ENCODE measurements at regions not wholly inside any gene's neighbourhood (a gene's known extent, or its start where the extent isn't known, plus 50 kb on each side); places are given as distances from the start of the nearest gene placed in this dataset.

DNA sequence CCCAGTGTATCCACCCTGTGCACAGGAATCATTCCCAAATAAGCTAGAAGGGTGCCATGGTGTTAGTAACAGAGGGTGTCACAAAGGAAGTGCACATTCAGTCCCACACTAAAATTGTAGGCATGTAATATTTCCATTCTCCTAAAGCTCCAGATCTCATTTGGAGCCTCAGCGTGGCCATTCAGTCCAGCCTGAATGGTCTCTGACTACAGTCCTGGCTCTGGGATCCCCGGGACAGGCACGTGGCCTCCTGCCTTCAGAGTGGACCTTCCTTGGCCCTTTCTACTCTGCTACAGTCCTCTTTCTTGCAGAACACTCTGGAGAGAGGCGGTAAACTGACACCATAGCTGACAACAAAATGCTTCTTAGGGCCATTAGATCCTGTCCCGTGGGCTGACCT, 243.9 kb downstream of the IRX2 start:
- TF ChIP-seq, protein P1, sequence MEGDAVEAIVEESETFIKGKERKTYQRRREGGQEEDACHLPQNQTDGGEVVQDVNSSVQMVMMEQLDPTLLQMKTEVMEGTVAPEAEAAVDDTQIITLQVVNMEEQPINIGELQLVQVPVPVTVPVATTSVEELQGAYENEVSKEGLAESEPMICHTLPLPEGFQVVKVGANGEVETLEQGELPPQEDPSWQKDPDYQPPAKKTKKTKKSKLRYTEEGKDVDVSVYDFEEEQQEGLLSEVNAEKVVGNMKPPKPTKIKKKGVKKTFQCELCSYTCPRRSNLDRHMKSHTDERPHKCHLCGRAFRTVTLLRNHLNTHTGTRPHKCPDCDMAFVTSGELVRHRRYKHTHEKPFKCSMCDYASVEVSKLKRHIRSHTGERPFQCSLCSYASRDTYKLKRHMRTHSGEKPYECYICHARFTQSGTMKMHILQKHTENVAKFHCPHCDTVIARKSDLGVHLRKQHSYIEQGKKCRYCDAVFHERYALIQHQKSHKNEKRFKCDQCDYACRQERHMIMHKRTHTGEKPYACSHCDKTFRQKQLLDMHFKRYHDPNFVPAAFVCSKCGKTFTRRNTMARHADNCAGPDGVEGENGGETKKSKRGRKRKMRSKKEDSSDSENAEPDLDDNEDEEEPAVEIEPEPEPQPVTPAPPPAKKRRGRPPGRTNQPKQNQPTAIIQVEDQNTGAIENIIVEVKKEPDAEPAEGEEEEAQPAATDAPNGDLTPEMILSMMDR (IDR thresholded peaks at IDR 0.05), result no peak
- no peak for TF ChIP-seq ZFX (IDR thresholded peaks at IDR 0.05; ENCODE audit: borderline replicate concordance)
